Lower lobe of right lung (tissue), 2 donors: ENCODE measurements at regions not wholly inside any gene's neighbourhood (a gene's known extent, or its start where the extent isn't known, plus 50 kb on each side); places are given as distances from the start of the nearest gene placed in this dataset.

Experiments used
- ATAC-seq, 2 donors: fragments of 200-7000 bp; cut with Tn5 transposase; one replicate each; pipeline ENCODE4 v1.9.1; 2020 to 2022; ENCODE audit warnings: mild to moderate bottlenecking in 2 of 2, moderate library complexity in 2 of 2
- DNase-seq: peaks from one replicate; pipeline ENCODE4 v3.0.0-alpha.2; 2020
- H3K27ac ChIP-seq: fragments of 200-600 bp; one replicate; pipeline ENCODE4 v1.8.0; 2022
- H3K27me3 ChIP-seq: fragments of 200-600 bp; one replicate; pipeline ENCODE4 v1.8.0; 2022; ENCODE audit warnings: low read depth
- H3K36me3 ChIP-seq: fragments of 200-600 bp; one replicate; pipeline ENCODE4 v1.8.0; 2022; ENCODE audit warnings: mild to moderate bottlenecking
- H3K4me1 ChIP-seq: fragments of 200-600 bp; one replicate; pipeline ENCODE4 v1.8.0; 2022
- H3K4me3 ChIP-seq: fragments of 200-600 bp; one replicate; pipeline ENCODE4 v1.8.0; 2022; ENCODE audit warnings: mild to moderate bottlenecking
- H3K9me3 ChIP-seq: fragments of 200-600 bp; one replicate; pipeline ENCODE4 v1.8.0; 2022
- CTCF ChIP-seq: fragments of 200-600 bp; IDR thresholded peaks from one replicate; pipeline ENCODE4 v1.8.0; 2022; ENCODE audit warnings: antibody characterized with exemption, mild to moderate bottlenecking
- intact Hi-C: fragments of 100-400 bp; cut with DNase I; formaldehyde crosslinking; loops from one replicate; pipeline ENCODE4 v1.11.0; 2022
- donor health status: DM: no; HTN: yes; CAD: no; lungs with severe emphysema.

- Histone ChIP-seq H3K9me3 (no peaks in the 10 kb centered on the region), H3K27ac (peak overlapping the region; percentile 76), H3K36me3 (no peaks in the 10 kb centered on the region), H3K4me3 (no peak overlapping the region), H3K27me3 (no peaks in the 10 kb centered on the region), H3K4me1 (peaks cover 54% of the 10 kb centered on the region)
- ATAC-seq (peak; percentile 89), DNase-seq (peak; percentile 94)
- intact Hi-C loops, result no loop called here
- TF ChIP-seq CTCF, result no peak
Measured at GRCh38 chr20:23161968-23162696, 76.0 kb upstream of the CD93 start.

- Histone ChIP-seq H3K27me3 (no peaks in the 10 kb centered on the region), H3K27ac (peak overlapping the region; percentile 76), H3K36me3 (no peaks in the 10 kb centered on the region), H3K4me3 (no peak overlapping the region), H3K4me1 (peaks cover 62% of the 10 kb centered on the region), H3K9me3 (no peaks in the 10 kb centered on the region)
- DNase-seq (no peak), ATAC-seq (peak; percentile 39 to 55)
- intact Hi-C loops, result no loop called here
- TF ChIP-seq CTCF, result no peak
Measured at GRCh38 chr20:23161244-23161891, 75.2 kb upstream of the CD93 start.

- intact Hi-C loops, result no loop called here
- Histone ChIP-seq H3K27ac (peak overlapping the region; percentile 76), H3K9me3 (no peaks in the 10 kb centered on the region), H3K4me1 (peaks cover 68% of the 10 kb centered on the region), H3K27me3 (no peaks in the 10 kb centered on the region), H3K4me3 (no peak overlapping the region), H3K36me3 (no peaks in the 10 kb centered on the region)
- no peak for DNase-seq
- no peak for TF ChIP-seq CTCF
- ATAC-seq, result peak in 1 of 2 donors; percentile 11
Measured at GRCh38 chr20:23160536-23161243, 74.6 kb upstream of the CD93 start.

GRCh38 chr20:23159947-23160318 lies 73.8 kb upstream of the CD93 start:
- no peak overlapping the region for H3K4me3 ChIP-seq
- intact Hi-C loops, result no loop called here
- H3K9me3 ChIP-seq, result no peaks in the 10 kb centered on the region
- H3K36me3 ChIP-seq, result no peaks in the 10 kb centered on the region
- DNase-seq, result no peak
- no peak for ATAC-seq
- H3K4me1 ChIP-seq, result peaks cover 73% of the 10 kb centered on the region
- H3K27ac ChIP-seq, result peak overlapping the region; percentile 76
- no peaks in the 10 kb centered on the region for H3K27me3 ChIP-seq
- no peak for TF ChIP-seq CTCF

GRCh38 chr20:23159256-23159946 lies 73.3 kb upstream of the CD93 start:
- no peaks in the 10 kb centered on the region for H3K36me3 ChIP-seq
- no peak overlapping the region for H3K4me3 ChIP-seq
- H3K27me3 ChIP-seq, result no peaks in the 10 kb centered on the region
- ATAC-seq (peak; percentile 29 to 32), DNase-seq (no peak)
- H3K27ac ChIP-seq, result peak overlapping the region; percentile 56
- H3K9me3 ChIP-seq, result no peaks in the 10 kb centered on the region
- intact Hi-C loops, result no loop called here
- no peak for TF ChIP-seq CTCF
- H3K4me1 ChIP-seq, result peaks cover 75% of the 10 kb centered on the region
